HG02840 (cell line): ENCODE measurements at regions not wholly inside any gene's neighbourhood (a gene's known extent, or its start where the extent isn't known, plus 50 kb on each side); places are given as distances from the start of the nearest gene placed in this dataset.
A peak's percentile ranks its signal among the peaks of the same experiment; 100 is the strongest.

Experiments
- ATAC-seq: cut with Tn5 transposase; IDR thresholded peaks from one replicate; pipeline ENCODE4 v1.9.1; 2021; ENCODE audit warnings: mild to moderate bottlenecking, moderate library complexity, moderate number of reproducible peaks; ENCODE audit not compliant: unreplicated experiment, low FRiP score

GRCh38 chr6:128827675-128828464, 55.1 kb upstream of the LAMA2 start:
- no peak for ATAC-seq

GRCh38 chr6:128826606-128827005, 56.3 kb upstream of the LAMA2 start:
- ATAC-seq, result no peak

- ATAC-seq, result no peak
Measured at GRCh38 chr6:128822271-128822670, 60.7 kb upstream of the LAMA2 start.

- ATAC-seq, result no peak
Measured at GRCh38 chr6:128821116-128821515, 61.8 kb upstream of the LAMA2 start.

- no peak for ATAC-seq
Measured at GRCh38 chr6:128808856-128809255, 74.1 kb upstream of the LAMA2 start.

- no peak for ATAC-seq
Measured at GRCh38 chr6:128807577-128807976, 75.4 kb upstream of the LAMA2 start.

- no peak for ATAC-seq
Measured at GRCh38 chr6:128806261-128806660, 76.7 kb upstream of the LAMA2 start.

- no peak for ATAC-seq
Measured at GRCh38 chr6:128803911-128804310, 79.0 kb upstream of the LAMA2 start.

- ATAC-seq, result no peak
Measured at GRCh38 chr6:128801621-128802020, 81.3 kb upstream of the LAMA2 start.

GRCh38 chr6:128784266-128784665, 98.7 kb upstream of the LAMA2 start:
- no peak for ATAC-seq

GRCh38 chr6:128768187-128768586, 114.8 kb upstream of the LAMA2 start:
- no peak for ATAC-seq

- no peak for ATAC-seq
Measured at GRCh38 chr6:128767705-128768104, 115.2 kb upstream of the LAMA2 start.

GRCh38 chr6:128767150-128767549, 115.8 kb upstream of the LAMA2 start:
- no peak for ATAC-seq

- ATAC-seq, result no peak
Measured at GRCh38 chr6:128763599-128764300, 119.2 kb upstream of the LAMA2 start.

GRCh38 chr6:128759901-128760300, 123.0 kb upstream of the LAMA2 start:
- ATAC-seq, result no peak

GRCh38 chr6:128759447-128759846, 123.5 kb upstream of the LAMA2 start:
- ATAC-seq, result no peak

GRCh38 chr6:128757961-128758360, 125.0 kb upstream of the LAMA2 start:
- no peak for ATAC-seq

GRCh38 chr6:128754658-128755256, 128.2 kb upstream of the LAMA2 start:
- ATAC-seq, result peak; percentile 99

GRCh38 chr6:128743974-128744765, 138.8 kb upstream of the LAMA2 start:
- no peak for ATAC-seq

GRCh38 chr6:128742900-128743299, 140.0 kb upstream of the LAMA2 start:
- no peak for ATAC-seq

GRCh38 chr6:128740951-128741350, 142.0 kb upstream of the LAMA2 start:
- no peak for ATAC-seq
